T-cell (primary cell): ENCODE measurements at regions not wholly inside any gene's neighbourhood (a gene's known extent, or its start where the extent isn't known, plus 50 kb on each side); places are given as distances from the start of the nearest gene placed in this dataset.

Experiments
- ATAC-seq, 4 experiments: fragments of 200-7000 bp in 3 of 4; fragments of 150-1000 bp in 1 of 4; cut with Tn5 transposase; replicated peaks in 1 of 4; 1 replicate in 3 of 4; 2 replicates in 1 of 4; pipeline ENCODE4 v1.10.0; 2021; ENCODE audit warnings: moderate library complexity in 3 of 4, mild to moderate bottlenecking in 2 of 4, moderate number of reproducible peaks in 1 of 4
- CTCF ChIA-PET, 2 donors: fragments of 300-600 bp; sonication (Branson Sonifier 250); formaldehyde crosslinking; loops; one replicate each; lab custom pipeline; 2022; ENCODE audit warnings: antibody characterized with exemption in 2 of 2; lab: Charles Lee
- POLR2A ChIA-PET, 2 donors: fragments of 300-600 bp; sonication (Branson Sonifier 250); formaldehyde crosslinking; loops; one replicate each; lab custom pipeline; 2022; ENCODE audit warnings: antibody characterized with exemption in 2 of 2; lab: Charles Lee
- DNase-seq, 35 experiments: peaks; one replicate each; pipeline versions ENCODE4 v3.0.0 to v3.0.0-alpha.2; 2013 to 2023
- H3K27ac ChIP-seq: one replicate; pipeline ENCODE4 v1.5.1; 2013; ENCODE audit warnings: low read length
- H3K27me3 ChIP-seq, 2 experiments: replicated peaks in 1 of 2; 1 replicate in 1 of 2; 2 replicates in 1 of 2; pipeline versions ENCODE4 v1.6.1 to v1.7.0; 2013; ENCODE audit warnings: low read length in 1 of 2, mixed read lengths in 1 of 2; ENCODE audit not compliant: control insufficient read depth in 2 of 2, insufficient read depth in 2 of 2; ENCODE audit errors: extremely low read depth in 1 of 2
- H3K36me3 ChIP-seq, 2 donors: 1 replicate in 1 of 2; 2 replicates in 1 of 2; pipeline versions ENCODE4 v1.6.1 to v1.7.0; 2013; ENCODE audit warnings: low read length in 1 of 2; ENCODE audit not compliant: control insufficient read depth in 2 of 2, insufficient read depth in 1 of 2; ENCODE audit errors: extremely low read depth in 1 of 2
- H3K4me1 ChIP-seq, 2 experiments: 1 replicate in 1 of 2; 2 replicates in 1 of 2; pipeline versions ENCODE4 v1.6.1 to v1.7.0; 2013; ENCODE audit warnings: low read length in 2 of 2, mixed read lengths in 1 of 2; ENCODE audit not compliant: insufficient read depth in 2 of 2, control insufficient read depth in 1 of 2; ENCODE audit errors: extremely low read depth in 1 of 2
- H3K4me3 ChIP-seq, 2 donors: 1 replicate in 1 of 2; 2 replicates in 1 of 2; pipeline versions ENCODE4 v1.5.1 to v1.7.0; 2013; ENCODE audit warnings: mild to moderate bottlenecking in 2 of 2, low read length in 1 of 2, moderate library complexity in 1 of 2; ENCODE audit not compliant: control insufficient read depth in 1 of 2; ENCODE audit errors: extremely low read depth in 1 of 2
- H3K9me3 ChIP-seq: 2 replicates; pipeline ENCODE4 v1.7.0; 2013
- H3K27ac Mint-ChIP-seq, 2 donors: one replicate each; pipeline ENCODE4 v1.8.0; 2020 to 2021; ENCODE audit warnings: mild to moderate bottlenecking in 2 of 2, mixed read lengths in 2 of 2
- H3K27me3 Mint-ChIP-seq, 2 donors: one replicate each; pipeline ENCODE4 v1.8.0; 2021 to 2022; ENCODE audit warnings: mixed read lengths in 2 of 2
- H3K36me3 Mint-ChIP-seq: one replicate; pipeline ENCODE4 v1.8.0; 2021; ENCODE audit warnings: mixed read lengths
- H3K4me1 Mint-ChIP-seq, 3 donors: one replicate each; pipeline ENCODE4 v1.8.0; 2020 to 2022; ENCODE audit warnings: mixed read lengths in 3 of 3, mild to moderate bottlenecking in 1 of 3
- H3K4me3 Mint-ChIP-seq, 3 donors: one replicate each; pipeline ENCODE4 v1.8.0; 2020 to 2022; ENCODE audit warnings: mild to moderate bottlenecking in 3 of 3, mixed read lengths in 3 of 3, moderate library complexity in 3 of 3
- H3K9me3 Mint-ChIP-seq, 3 donors: one replicate each; pipeline ENCODE4 v1.8.0; 2020 to 2022; ENCODE audit warnings: mixed read lengths in 3 of 3
- WGBS: methylation state at CpG from one replicate; pipeline ENCODE4 v1.1.5; 2013; ENCODE audit warnings: missing lambda C conversion rate; ENCODE audit not compliant: insufficient coverage; 5-methylcytosine and 5-hydroxymethylcytosine counted together

DNA sequence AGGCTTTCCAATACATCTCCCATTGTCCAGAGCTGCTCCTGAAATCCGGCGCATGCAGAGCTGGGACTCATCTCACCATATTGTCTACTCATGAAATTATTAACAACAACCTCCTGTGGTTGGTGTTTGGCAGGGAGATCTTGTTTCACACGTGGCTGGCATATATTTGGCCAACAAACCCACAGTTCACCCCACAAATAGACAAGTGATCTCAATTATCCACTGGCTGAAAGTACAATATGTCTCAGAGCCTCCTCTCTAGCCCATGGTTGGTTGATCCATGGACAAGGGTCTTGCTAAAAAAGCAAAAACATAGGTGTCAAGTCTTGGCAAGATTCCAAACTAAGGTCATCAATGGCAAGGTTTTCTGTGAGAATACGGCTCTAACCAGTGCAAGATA is 386.9 kb downstream of the ETS1 start:
- ChIA-PET CTCF (no interaction called here), POLR2A (interaction anchor here in 1 of 2 donors (0.6 kb wide), 1 partner anchor 237 kb away, joined by 3 read pairs; no protein-coding TSS in a partner anchor)
- H3K9me3 ChIP-seq: no peaks in the 10 kb centered on the region
- Mint-ChIP-seq H3K4me3 (no peak overlapping the region), H3K27me3 (no peaks in the 10 kb centered on the region), H3K27ac (no peak overlapping the region), H3K4me1 (peaks cover 7 to 19% (median 14%) of the 10 kb centered on the region in 3 donors), H3K36me3 (no peaks in the 10 kb centered on the region), H3K9me3 (no peaks in the 10 kb centered on the region)
- no peaks in the 10 kb centered on the region for H3K36me3 ChIP-seq
- H3K27me3 ChIP-seq: no peaks in the 10 kb centered on the region
- ATAC-seq: no peak
- no peak overlapping the region for H3K27ac ChIP-seq
- peaks cover 0 to 10% of the 10 kb centered on the region in 2 experiments for H3K4me1 ChIP-seq
- no peak for DNase-seq
- WGBS: no CpG with 5 or more reads among the region's 4 CpGs
- H3K4me3 ChIP-seq: no peak overlapping the region

DNA sequence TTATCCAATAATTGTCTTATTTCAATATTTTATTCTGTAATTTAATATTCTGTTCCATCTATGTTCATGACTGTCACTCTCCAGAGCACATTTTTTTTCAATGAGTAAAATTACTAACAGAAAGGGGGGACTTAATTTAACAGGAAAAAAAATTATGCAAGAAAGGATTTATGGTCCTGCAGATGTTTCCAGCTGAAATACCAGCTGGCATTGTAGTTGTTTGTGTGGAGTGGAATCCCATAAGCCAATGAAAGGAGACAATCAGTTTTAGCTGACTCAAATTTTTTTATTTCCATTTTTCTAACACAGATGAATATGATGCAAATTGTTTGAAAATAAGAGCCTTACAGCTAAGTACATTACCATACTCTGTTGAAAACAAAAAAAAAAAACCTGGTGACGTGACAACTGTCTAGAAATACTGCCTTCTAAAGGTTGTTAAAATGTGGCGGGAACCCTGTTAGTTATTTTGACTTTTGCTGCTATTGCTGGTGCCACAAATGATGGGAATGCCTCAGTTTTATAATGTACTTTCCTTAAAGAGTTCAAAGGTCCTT is 389.1 kb downstream of the ETS1 start:
- DNase-seq (no peak), ATAC-seq (no peak)
- H3K27me3 ChIP-seq: no peaks in the 10 kb centered on the region
- H3K4me1 Mint-ChIP-seq: peaks cover 28 to 40% (median 35%) of the 10 kb centered on the region in 3 donors
- H3K9me3 Mint-ChIP-seq: no peaks in the 10 kb centered on the region
- ChIA-PET CTCF (interaction anchor here in 1 of 2 donors (0.9 to 1.2 kb wide), 2 partner anchors 412 to 535 kb away, joined by 3 read pairs; no protein-coding TSS in a partner anchor), POLR2A (interaction anchor here in 1 of 2 donors (0.7 kb wide), 1 partner anchor 301 kb away, joined by 6 read pairs; no protein-coding TSS in a partner anchor)
- peaks cover 16 to 25% of the 10 kb centered on the region in 2 experiments for H3K4me1 ChIP-seq
- no peak overlapping the region for H3K27ac Mint-ChIP-seq
- no peak overlapping the region for H3K4me3 ChIP-seq
- no peaks in the 10 kb centered on the region for H3K27me3 Mint-ChIP-seq
- no peaks in the 10 kb centered on the region for H3K36me3 Mint-ChIP-seq
- H3K36me3 ChIP-seq: no peaks in the 10 kb centered on the region
- H3K27ac ChIP-seq: no peak overlapping the region
- H3K9me3 ChIP-seq: no peaks in the 10 kb centered on the region
- H3K4me3 Mint-ChIP-seq: no peak overlapping the region
- WGBS: no CpG with 5 or more reads among the region's 2 CpGs

DNA sequence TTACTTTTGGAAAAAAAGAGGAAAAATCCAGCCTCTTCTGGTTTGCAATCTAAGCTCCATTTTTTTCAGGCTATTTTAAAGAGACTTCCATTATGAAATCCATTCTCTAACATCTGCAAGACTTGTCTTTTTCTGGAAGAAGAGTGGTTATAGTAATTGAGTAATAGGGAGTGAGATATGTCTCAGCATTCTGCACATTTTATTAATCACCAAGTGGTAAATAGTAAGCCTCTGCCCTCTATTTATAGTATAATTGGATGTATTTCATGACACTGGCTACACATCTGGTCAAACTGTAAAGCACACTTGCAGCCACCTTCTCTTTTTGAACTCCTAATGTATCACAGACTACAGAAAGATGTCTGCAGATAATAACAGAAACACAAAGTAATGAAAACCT is 391.1 kb downstream of the ETS1 start:
- no peak overlapping the region for H3K4me3 Mint-ChIP-seq
- peak overlapping the region in 1 of 2 donors; percentile 6 for H3K27ac Mint-ChIP-seq
- no peaks in the 10 kb centered on the region for H3K27me3 Mint-ChIP-seq
- CTCF ChIA-PET: interaction anchor here (0.6 to 1.5 kb wide), 2 partner anchors 329 to 406 kb away, joined by 4 to 8 read pairs; no protein-coding TSS in a partner anchor
- no peak for DNase-seq
- no peaks in the 10 kb centered on the region for H3K36me3 ChIP-seq
- POLR2A ChIA-PET: no interaction called here
- H3K27me3 ChIP-seq: no peaks in the 10 kb centered on the region
- no peak overlapping the region for H3K4me3 ChIP-seq
- peaks cover 28 to 40% (median 40%) of the 10 kb centered on the region in 3 donors for H3K4me1 Mint-ChIP-seq
- H3K9me3 ChIP-seq: no peaks in the 10 kb centered on the region
- peaks cover 17 to 32% of the 10 kb centered on the region in 2 experiments for H3K4me1 ChIP-seq
- no peak overlapping the region for H3K27ac ChIP-seq
- ATAC-seq: no peak
- H3K9me3 Mint-ChIP-seq: no peaks in the 10 kb centered on the region
- H3K36me3 Mint-ChIP-seq: no peaks in the 10 kb centered on the region

DNA sequence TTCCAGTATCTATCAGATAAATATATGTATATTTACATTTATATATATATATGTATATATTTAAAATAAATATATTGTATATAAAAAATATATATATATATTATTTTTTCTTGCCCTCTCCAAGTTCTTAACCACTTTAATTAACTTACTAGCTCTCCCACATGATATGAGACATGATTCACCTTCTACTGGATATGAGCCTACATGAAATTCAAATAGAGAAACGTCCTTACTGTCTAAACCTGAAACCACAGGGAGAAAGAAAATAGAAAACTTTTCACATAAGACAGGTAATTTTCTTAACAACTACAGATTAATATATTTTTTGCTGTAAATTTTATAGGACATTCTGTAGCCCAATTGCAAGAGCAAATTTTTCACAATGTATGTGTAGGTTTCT is 391.6 kb downstream of the ETS1 start:
- WGBS: no CpG with 5 or more reads among the region's 1 CpG
- ChIA-PET CTCF (interaction anchor here (0.6 to 1.5 kb wide), 4 partner anchors 38 to 406 kb away, joined by 3 to 8 read pairs (median 5); no protein-coding TSS in a partner anchor), POLR2A (no interaction called here)
- Mint-ChIP-seq H3K9me3 (no peaks in the 10 kb centered on the region), H3K36me3 (no peaks in the 10 kb centered on the region), H3K27ac (peak overlapping the region; percentile 41 to 55), H3K27me3 (no peaks in the 10 kb centered on the region), H3K4me3 (no peak overlapping the region), H3K4me1 (peaks cover 29 to 43% (median 41%) of the 10 kb centered on the region in 3 donors)
- Histone ChIP-seq H3K4me1 (peaks cover 17 to 36% of the 10 kb centered on the region in 2 experiments), H3K9me3 (no peaks in the 10 kb centered on the region), H3K36me3 (no peaks in the 10 kb centered on the region), H3K27ac (no peak overlapping the region), H3K4me3 (no peak overlapping the region), H3K27me3 (no peaks in the 10 kb centered on the region)
- ATAC-seq: no peak
- DNase-seq: no peak

DNA sequence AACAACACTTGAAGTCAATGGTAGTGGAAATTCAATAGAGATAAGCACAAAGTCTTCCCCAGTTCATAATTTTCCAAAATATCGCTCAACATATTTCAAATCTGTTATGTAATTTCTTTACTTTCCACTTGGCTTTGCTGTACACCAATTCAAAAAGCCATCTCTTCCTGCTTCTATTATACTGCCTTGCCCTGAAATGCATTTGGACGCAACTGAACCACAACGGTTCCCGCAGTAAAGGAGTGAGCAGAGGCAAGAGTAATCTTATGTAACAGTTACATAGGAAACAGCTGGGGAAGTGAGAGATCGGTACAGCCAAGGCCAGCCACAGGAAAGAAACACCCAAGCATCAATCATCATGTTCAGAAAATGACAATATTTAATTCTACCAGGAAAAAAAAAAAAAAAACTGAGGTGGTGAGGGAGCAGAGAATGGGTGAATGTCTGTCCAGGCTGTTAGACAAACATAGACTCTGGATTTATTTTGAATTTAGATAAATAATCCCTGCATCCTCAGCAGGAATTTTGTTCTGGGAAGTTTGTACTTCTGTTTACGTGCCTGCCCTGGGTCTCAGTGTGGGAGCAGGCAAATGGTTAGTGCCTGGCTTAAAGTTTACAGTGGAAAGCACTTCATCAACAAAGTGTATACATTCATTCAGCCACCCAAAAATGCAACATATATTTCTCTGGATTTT is 392.2 kb downstream of the ETS1 start:
- H3K9me3 ChIP-seq: no peaks in the 10 kb centered on the region
- DNase-seq: peak in 34 of 35 experiments; percentile 23 to 80 (median 52)
- peak; percentile 84 to 97 (median 92) for ATAC-seq
- peak overlapping the region; percentile 68 to 72 for H3K27ac Mint-ChIP-seq
- H3K4me1 Mint-ChIP-seq: peaks cover 32 to 49% (median 41%) of the 10 kb centered on the region in 3 donors
- 0% methylated on average over 1 of the region's 6 CpGs for WGBS
- H3K27ac ChIP-seq: peak overlapping the region; percentile 52
- peaks cover 17 to 37% of the 10 kb centered on the region in 2 experiments for H3K4me1 ChIP-seq
- ChIA-PET CTCF (interaction anchor here (0.6 to 1.5 kb wide), 7 partner anchors 13 to 437 kb away, joined by 3 to 6 read pairs (median 4); no protein-coding TSS in a partner anchor), POLR2A (interaction anchor here in 1 of 2 donors (0.7 kb wide), 1 partner anchor 9 kb away, joined by 7 read pairs; no protein-coding TSS in a partner anchor)
- H3K36me3 ChIP-seq: no peaks in the 10 kb centered on the region
- H3K4me3 ChIP-seq: no peak overlapping the region
- peak overlapping the region in 2 of 3 donors; percentile 13 to 38 for H3K4me3 Mint-ChIP-seq
- no peaks in the 10 kb centered on the region for H3K36me3 Mint-ChIP-seq
- H3K9me3 Mint-ChIP-seq: no peaks in the 10 kb centered on the region
- no peaks in the 10 kb centered on the region for H3K27me3 ChIP-seq
- H3K27me3 Mint-ChIP-seq: no peaks in the 10 kb centered on the region

DNA sequence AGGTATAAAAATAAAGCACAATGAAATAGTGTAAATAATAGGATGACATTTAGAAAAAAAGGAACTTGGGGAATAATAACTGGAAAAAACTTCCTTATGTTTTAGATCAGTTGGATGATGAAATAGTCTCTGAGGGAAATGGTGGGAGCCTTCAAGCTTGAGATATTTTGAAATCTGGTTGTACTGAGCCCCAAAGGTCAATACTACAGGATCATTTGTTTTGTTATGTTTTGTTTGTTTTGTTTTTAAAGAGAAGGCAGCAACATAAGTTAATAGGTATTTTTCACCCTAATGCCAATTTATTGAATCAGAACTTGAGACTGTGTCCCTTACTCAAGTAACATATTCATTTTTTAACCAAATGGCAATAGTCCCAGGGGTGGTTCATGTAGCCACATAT is 393.1 kb downstream of the ETS1 start:
- peak overlapping the region in 1 of 2 donors; percentile 68 for H3K27ac Mint-ChIP-seq
- no peak overlapping the region for H3K4me3 ChIP-seq
- H3K27me3 Mint-ChIP-seq: no peaks in the 10 kb centered on the region
- no peaks in the 10 kb centered on the region for H3K9me3 Mint-ChIP-seq
- no peaks in the 10 kb centered on the region for H3K9me3 ChIP-seq
- no peak for ATAC-seq
- no peaks in the 10 kb centered on the region for H3K36me3 ChIP-seq
- DNase-seq: no peak
- peak overlapping the region in 1 of 3 donors; percentile 38 for H3K4me3 Mint-ChIP-seq
- H3K4me1 ChIP-seq: peaks cover 21 to 39% of the 10 kb centered on the region in 2 experiments
- no peaks in the 10 kb centered on the region for H3K36me3 Mint-ChIP-seq
- no peaks in the 10 kb centered on the region for H3K27me3 ChIP-seq
- ChIA-PET CTCF (interaction anchor here (0.6 to 1.4 kb wide), 2 partner anchors 438 to 439 kb away, joined by 3 to 6 read pairs; no protein-coding TSS in a partner anchor), POLR2A (no interaction called here)
- H3K4me1 Mint-ChIP-seq: peaks cover 37 to 52% (median 49%) of the 10 kb centered on the region in 3 donors
- peak overlapping the region; percentile 52 for H3K27ac ChIP-seq
